Stimulated activated memory B cell treated with anti-CD40 and anti-IgM and Interleukin-4, amounts not matched to agents 10 μg/mL and 1 μg/mL and 100 μg/mL, for 72 hours (primary cell): ENCODE measurements at regions not wholly inside any gene's neighbourhood (a gene's known extent, or its start where the extent isn't known, plus 50 kb on each side); places are given as distances from the start of the nearest gene placed in this dataset.

Experiments used
- ATAC-seq: fragments of 150-1000 bp; cut with Tn5 transposase; 2 replicates; pipeline ENCODE4 v1.10.0; 2021
- H3K27ac Mint-ChIP-seq: one replicate; pipeline ENCODE4 v1.8.0; 2022; ENCODE audit warnings: mild to moderate bottlenecking, mixed read lengths
- H3K27me3 Mint-ChIP-seq: one replicate; pipeline ENCODE4 v1.8.0; 2022; ENCODE audit warnings: mixed read lengths
- H3K36me3 Mint-ChIP-seq: one replicate; pipeline ENCODE4 v1.8.0; 2022; ENCODE audit warnings: mixed read lengths
- H3K4me1 Mint-ChIP-seq: one replicate; pipeline ENCODE4 v1.8.0; 2022; ENCODE audit warnings: mixed read lengths
- H3K4me3 Mint-ChIP-seq: one replicate; pipeline ENCODE4 v1.8.0; 2022; ENCODE audit warnings: mild to moderate bottlenecking, moderate library complexity, mixed read lengths
- H3K9me3 Mint-ChIP-seq: one replicate; pipeline ENCODE4 v1.8.0; 2022; ENCODE audit warnings: mixed read lengths

GRCh38 chr1:39085174-39085573 is 59.0 kb downstream of the NDUFS5 start:
- Mint-ChIP-seq H3K4me3 (no peak overlapping the region), H3K36me3 (no peaks in the 10 kb centered on the region), H3K9me3 (no peaks in the 10 kb centered on the region), H3K27me3 (peaks cover 22% of the 10 kb centered on the region), H3K4me1 (peaks cover 34% of the 10 kb centered on the region), H3K27ac (no peak overlapping the region)
- no peak for ATAC-seq

GRCh38 chr1:39086386-39086785 is 60.2 kb downstream of the NDUFS5 start:
- Mint-ChIP-seq H3K36me3 (no peaks in the 10 kb centered on the region), H3K27ac (no peak overlapping the region), H3K27me3 (peaks cover 12% of the 10 kb centered on the region), H3K4me3 (no peak overlapping the region), H3K9me3 (no peaks in the 10 kb centered on the region), H3K4me1 (peaks cover 26% of the 10 kb centered on the region)
- peak; percentile 50 for ATAC-seq

GRCh38 chr1:39086865-39087409 is 60.8 kb downstream of the NDUFS5 start:
- no peak overlapping the region for H3K4me3 Mint-ChIP-seq
- ATAC-seq: peak; percentile 13
- no peak overlapping the region for H3K27ac Mint-ChIP-seq

GRCh38 chr1:39087435-39087834 is 61.3 kb downstream of the NDUFS5 start:
- ATAC-seq: no peak
- Mint-ChIP-seq H3K4me3 (no peak overlapping the region), H3K9me3 (no peaks in the 10 kb centered on the region), H3K27ac (no peak overlapping the region), H3K4me1 (peaks cover 24% of the 10 kb centered on the region), H3K36me3 (no peaks in the 10 kb centered on the region), H3K27me3 (peaks cover 6% of the 10 kb centered on the region)

More at GRCh38 chr1:39086865-39087409, 60.8 kb downstream of the NDUFS5 start:
- Mint-ChIP-seq H3K36me3 (no peaks in the 10 kb centered on the region), H3K9me3 (no peaks in the 10 kb centered on the region), H3K27me3 (peaks cover 11% of the 10 kb centered on the region), H3K4me1 (peaks cover 26% of the 10 kb centered on the region)

GRCh38 chr1:39088658-39089057 is 62.5 kb downstream of the NDUFS5 start:
- no peaks in the 10 kb centered on the region for H3K27me3 Mint-ChIP-seq
- no peak for ATAC-seq
- H3K9me3 Mint-ChIP-seq: no peaks in the 10 kb centered on the region
- H3K4me1 Mint-ChIP-seq: peaks cover 28% of the 10 kb centered on the region
- H3K27ac Mint-ChIP-seq: no peak overlapping the region
- H3K36me3 Mint-ChIP-seq: no peaks in the 10 kb centered on the region
- H3K4me3 Mint-ChIP-seq: no peak overlapping the region

- H3K4me1 Mint-ChIP-seq: peaks cover 28% of the 10 kb centered on the region
- no peaks in the 10 kb centered on the region for H3K36me3 Mint-ChIP-seq
- H3K27ac Mint-ChIP-seq: no peak overlapping the region
- H3K4me3 Mint-ChIP-seq: no peak overlapping the region
- H3K27me3 Mint-ChIP-seq: no peaks in the 10 kb centered on the region
- H3K9me3 Mint-ChIP-seq: no peaks in the 10 kb centered on the region
- ATAC-seq: no peak
Measured at GRCh38 chr1:39089931-39090521, 63.9 kb downstream of the NDUFS5 start.

GRCh38 chr1:39090757-39091380 is 64.7 kb downstream of the NDUFS5 start:
- Mint-ChIP-seq H3K36me3 (no peaks in the 10 kb centered on the region), H3K9me3 (no peaks in the 10 kb centered on the region), H3K4me3 (no peak overlapping the region), H3K27me3 (no peaks in the 10 kb centered on the region), H3K27ac (no peak overlapping the region), H3K4me1 (peaks cover 27% of the 10 kb centered on the region)
- no peak for ATAC-seq

- H3K36me3 Mint-ChIP-seq: no peaks in the 10 kb centered on the region
- peak overlapping the region; percentile 14 for H3K27ac Mint-ChIP-seq
- peaks cover 15% of the 10 kb centered on the region for H3K4me1 Mint-ChIP-seq
- no peak for ATAC-seq
- H3K4me3 Mint-ChIP-seq: no peak overlapping the region
- H3K9me3 Mint-ChIP-seq: no peaks in the 10 kb centered on the region
- no peaks in the 10 kb centered on the region for H3K27me3 Mint-ChIP-seq
Measured at GRCh38 chr1:39091845-39092645, 65.9 kb downstream of the NDUFS5 start.

- peaks cover 23% of the 10 kb centered on the region for H3K4me1 Mint-ChIP-seq
- H3K36me3 Mint-ChIP-seq: no peaks in the 10 kb centered on the region
- no peak for ATAC-seq
- H3K27ac Mint-ChIP-seq: no peak overlapping the region
- H3K27me3 Mint-ChIP-seq: no peaks in the 10 kb centered on the region
- H3K9me3 Mint-ChIP-seq: no peaks in the 10 kb centered on the region
- H3K4me3 Mint-ChIP-seq: no peak overlapping the region
Measured at GRCh38 chr1:39094685-39095084, 68.5 kb downstream of the NDUFS5 start.

- H3K4me3 Mint-ChIP-seq: no peak overlapping the region
- ATAC-seq: peak; percentile 44
- H3K27ac Mint-ChIP-seq: no peak overlapping the region
- H3K4me1 Mint-ChIP-seq: peaks cover 36% of the 10 kb centered on the region
- no peaks in the 10 kb centered on the region for H3K36me3 Mint-ChIP-seq
- no peaks in the 10 kb centered on the region for H3K9me3 Mint-ChIP-seq
- no peaks in the 10 kb centered on the region for H3K27me3 Mint-ChIP-seq
Measured at GRCh38 chr1:39098546-39099250, 72.5 kb downstream of the NDUFS5 start.

- Mint-ChIP-seq H3K27ac (peak overlapping the region; percentile 63), H3K36me3 (no peaks in the 10 kb centered on the region), H3K4me1 (peaks cover 46% of the 10 kb centered on the region), H3K4me3 (peak overlapping the region; percentile 24), H3K9me3 (no peaks in the 10 kb centered on the region), H3K27me3 (no peaks in the 10 kb centered on the region)
- peak; percentile 84 for ATAC-seq
Measured at GRCh38 chr1:39102537-39103327, 76.6 kb downstream of the NDUFS5 start.

- ATAC-seq: no peak
- H3K4me1 Mint-ChIP-seq: peaks cover 38% of the 10 kb centered on the region
- H3K36me3 Mint-ChIP-seq: no peaks in the 10 kb centered on the region
- no peaks in the 10 kb centered on the region for H3K9me3 Mint-ChIP-seq
- H3K4me3 Mint-ChIP-seq: peak overlapping the region; percentile 24
- H3K27ac Mint-ChIP-seq: peak overlapping the region; percentile 63
- H3K27me3 Mint-ChIP-seq: no peaks in the 10 kb centered on the region
Measured at GRCh38 chr1:39103328-39104157, 77.4 kb downstream of the NDUFS5 start.

- Mint-ChIP-seq H3K4me1 (peaks cover 34% of the 10 kb centered on the region), H3K4me3 (peak overlapping the region; percentile 27), H3K27ac (peak overlapping the region; percentile 63), H3K9me3 (no peaks in the 10 kb centered on the region), H3K27me3 (no peaks in the 10 kb centered on the region), H3K36me3 (no peaks in the 10 kb centered on the region)
- no peak for ATAC-seq
Measured at GRCh38 chr1:39104158-39105060, 78.3 kb downstream of the NDUFS5 start.
